ENCODE measurements at regions not wholly inside any gene's neighbourhood (a gene's known extent, or its start where the extent isn't known, plus 50 kb on each side); places are given as distances from the start of the nearest gene placed in this dataset.

DNA sequence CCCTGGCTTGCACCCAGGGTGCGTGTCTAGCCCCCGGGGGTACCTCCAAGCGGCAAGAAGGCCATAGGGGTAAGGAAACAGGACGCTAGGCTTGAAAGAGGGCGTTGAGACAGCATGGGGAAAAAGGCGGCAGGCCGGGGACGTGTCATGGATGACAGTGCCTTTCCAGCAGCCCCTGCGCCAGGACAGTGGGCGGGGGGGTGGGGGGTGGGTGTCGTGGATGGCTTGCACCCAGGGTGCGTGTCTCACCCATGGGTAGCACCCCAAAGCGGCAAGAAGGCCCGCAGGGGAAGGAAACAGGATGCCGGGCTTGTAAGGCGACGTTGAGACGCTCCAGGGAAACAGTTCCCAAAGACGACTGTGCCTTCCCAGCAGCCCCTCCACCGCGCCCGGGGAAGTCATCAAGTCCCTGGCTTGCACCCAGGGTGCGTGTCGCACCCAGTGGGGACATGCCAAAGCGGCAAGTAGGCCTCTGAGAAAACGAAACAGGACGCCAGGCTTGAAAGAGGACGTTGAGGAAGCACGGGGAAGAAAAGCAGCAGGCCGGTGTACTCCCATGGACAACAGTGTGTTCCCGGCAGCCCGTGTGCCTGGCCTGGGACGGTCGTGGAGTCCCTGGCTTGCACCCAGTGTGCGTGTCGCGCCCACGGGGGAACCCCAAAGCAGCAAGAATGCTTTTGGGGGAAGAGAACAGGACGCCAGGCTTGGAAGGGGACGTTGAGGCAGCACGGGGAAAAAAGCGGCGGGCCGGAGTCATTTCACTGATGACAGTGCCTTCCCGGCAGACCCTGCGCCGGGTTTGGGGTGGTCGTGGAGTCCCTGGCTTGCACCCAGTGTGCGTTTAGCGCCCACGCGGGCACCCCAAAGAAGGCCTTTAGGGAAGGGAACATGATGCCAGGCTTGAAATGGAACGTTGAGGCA lies 163.5 kb upstream of the ALG10B start:
- Histone ChIP-seq H3K27me3 (no peaks in the 10 kb centered on the region), H3K27ac (no peak overlapping the region), H3K4me3 (no peak overlapping the region), H3K4me1 (no peaks in the 10 kb centered on the region), H3K9me3 (peaks cover 0 to 28% (median 0%) of the 10 kb centered on the region in 4 donors), H3K36me3 (no peaks in the 10 kb centered on the region)
- no peak for DNase-seq (ENCODE audit: low spot score in 2 of 2)
- 86 to 87% methylated on average over 53 of the region's 53 CpGs for WGBS, 2 donors
- TF ChIP-seq POLR2A (IDR thresholded peaks at IDR 0.05): no peak
- TF ChIP-seq, protein P1, sequence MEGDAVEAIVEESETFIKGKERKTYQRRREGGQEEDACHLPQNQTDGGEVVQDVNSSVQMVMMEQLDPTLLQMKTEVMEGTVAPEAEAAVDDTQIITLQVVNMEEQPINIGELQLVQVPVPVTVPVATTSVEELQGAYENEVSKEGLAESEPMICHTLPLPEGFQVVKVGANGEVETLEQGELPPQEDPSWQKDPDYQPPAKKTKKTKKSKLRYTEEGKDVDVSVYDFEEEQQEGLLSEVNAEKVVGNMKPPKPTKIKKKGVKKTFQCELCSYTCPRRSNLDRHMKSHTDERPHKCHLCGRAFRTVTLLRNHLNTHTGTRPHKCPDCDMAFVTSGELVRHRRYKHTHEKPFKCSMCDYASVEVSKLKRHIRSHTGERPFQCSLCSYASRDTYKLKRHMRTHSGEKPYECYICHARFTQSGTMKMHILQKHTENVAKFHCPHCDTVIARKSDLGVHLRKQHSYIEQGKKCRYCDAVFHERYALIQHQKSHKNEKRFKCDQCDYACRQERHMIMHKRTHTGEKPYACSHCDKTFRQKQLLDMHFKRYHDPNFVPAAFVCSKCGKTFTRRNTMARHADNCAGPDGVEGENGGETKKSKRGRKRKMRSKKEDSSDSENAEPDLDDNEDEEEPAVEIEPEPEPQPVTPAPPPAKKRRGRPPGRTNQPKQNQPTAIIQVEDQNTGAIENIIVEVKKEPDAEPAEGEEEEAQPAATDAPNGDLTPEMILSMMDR (IDR thresholded peaks at IDR 0.05): no peak
- no peak for TF ChIP-seq EP300 (IDR thresholded peaks at IDR 0.05)

GRCh38 chr12:38153737-38154061 lies 162.9 kb upstream of the ALG10B start:
- Histone ChIP-seq H3K27me3 (no peaks in the 10 kb centered on the region), H3K36me3 (no peaks in the 10 kb centered on the region), H3K9me3 (peaks cover 0 to 26% (median 0%) of the 10 kb centered on the region in 4 donors), H3K4me3 (no peak overlapping the region), H3K4me1 (no peaks in the 10 kb centered on the region), H3K27ac (no peak overlapping the region)
- 85 to 87% methylated on average over 19 of the region's 19 CpGs for WGBS, 2 donors
- TF ChIP-seq, protein P1 (IDR thresholded peaks at IDR 0.05): no peak
- TF ChIP-seq POLR2A (IDR thresholded peaks at IDR 0.05) (no peak), EP300 (IDR thresholded peaks at IDR 0.05) (no peak)
- no peak for DNase-seq (ENCODE audit: low spot score in 2 of 2)

- WGBS, 2 donors: 83 to 87% methylated on average over 39 of the region's 39 CpGs
- DNase-seq (ENCODE audit: low spot score in 2 of 2): no peak
- Histone ChIP-seq H3K36me3 (no peaks in the 10 kb centered on the region), H3K4me1 (no peaks in the 10 kb centered on the region), H3K27me3 (no peaks in the 10 kb centered on the region), H3K27ac (no peak overlapping the region), H3K9me3 (peaks cover 0 to 25% (median 0%) of the 10 kb centered on the region in 4 donors), H3K4me3 (no peak overlapping the region)
- no peak for TF ChIP-seq EP300 (IDR thresholded peaks at IDR 0.05)
- TF ChIP-seq, protein P1 (IDR thresholded peaks at IDR 0.05): no peak
Measured at GRCh38 chr12:38154096-38155019, 162.2 kb upstream of the ALG10B start.

- no peak for TF ChIP-seq POLR2A (IDR thresholded peaks at IDR 0.05)
- TF ChIP-seq, protein P1 (IDR thresholded peaks at IDR 0.05): no peak
- no peak for TF ChIP-seq EP300 (IDR thresholded peaks at IDR 0.05)
- no peaks in the 10 kb centered on the region for H3K36me3 ChIP-seq
- no peaks in the 10 kb centered on the region for H3K4me1 ChIP-seq
- WGBS, 2 donors: 84 to 91% methylated on average over 16 of the region's 16 CpGs
- H3K4me3 ChIP-seq: no peak overlapping the region
- H3K27me3 ChIP-seq: no peaks in the 10 kb centered on the region
- DNase-seq (ENCODE audit: low spot score in 2 of 2): no peak
- H3K27ac ChIP-seq: no peak overlapping the region
- peaks cover 0 to 24% (median 0%) of the 10 kb centered on the region in 4 donors for H3K9me3 ChIP-seq
Measured at GRCh38 chr12:38155020-38155395, 161.6 kb upstream of the ALG10B start.

Measured in tibial nerve (tissue), 4 donors.